Peyer's patch (tissue), 4 donors: ENCODE measurements at regions not wholly inside any gene's neighbourhood (a gene's known extent, or its start where the extent isn't known, plus 50 kb on each side); places are given as distances from the start of the nearest gene placed in this dataset.

ENCODE experiments used
- DNase-seq, 3 donors: peaks; one replicate each; pipeline ENCODE4 v3.0.0-alpha.2; 2017 to 2019
- H3K27ac ChIP-seq, 4 donors: fragments of 200-600 bp; sonication (generic); one replicate each; pipeline ENCODE4 v1.5.1; 2016 to 2019
- H3K27me3 ChIP-seq, 2 donors: fragments of 200-600 bp; sonication (generic); one replicate each; pipeline ENCODE4 v1.5.1; 2019
- H3K36me3 ChIP-seq, 3 donors: fragments of 200-600 bp; sonication (generic); one replicate each; pipeline ENCODE4 v1.5.1; 2016 to 2019
- H3K4me1 ChIP-seq, 4 donors: fragments of 200-600 bp; sonication (generic); one replicate each; pipeline ENCODE4 v1.5.1; 2016 to 2019
- H3K4me3 ChIP-seq, 4 donors: fragments of 200-600 bp; sonication (generic); 1 replicate in 3 of 4; 2 replicates in 1 of 4; pipeline ENCODE4 v1.5.1; 2016 to 2019; ENCODE audit warnings: mild to moderate bottlenecking in 1 of 4
- H3K9me3 ChIP-seq, 4 donors: fragments of 200-600 bp; sonication (generic); one replicate each; pipeline ENCODE4 v1.5.1; 2016 to 2019; ENCODE audit warnings: mild to moderate bottlenecking in 1 of 4
- CTCF ChIP-seq, 6 experiments: fragments of 450-650 bp in 4 of 6; fragments of 200-600 bp in 2 of 6; sonication (generic) in 1 of 6; IDR thresholded peaks; one replicate each; pipeline ENCODE4 v1.5.1; 2017 to 2019; ENCODE audit warnings: antibody characterized with exemption in 6 of 6, mild to moderate bottlenecking in 3 of 6, moderate library complexity in 1 of 6
- POLR2A ChIP-seq, 2 donors: fragments of 450-650 bp; IDR thresholded peaks; one replicate each; pipeline ENCODE4 v1.5.1; 2017; ENCODE audit warnings: antibody characterized with exemption in 2 of 2, mild to moderate bottlenecking in 2 of 2, moderate library complexity in 2 of 2

GRCh38 chr18:25423760-25424159, 71.8 kb upstream of the ZNF521 start:
- no peak for DNase-seq
- TF ChIP-seq CTCF (IDR thresholded peaks at IDR 0.05) (no peak), POLR2A (IDR thresholded peaks at IDR 0.05) (no peak)
- H3K4me3 ChIP-seq: no peak overlapping the region
- H3K4me1 ChIP-seq: no peaks in the 10 kb centered on the region
- no peak overlapping the region for H3K27ac ChIP-seq
- no peaks in the 10 kb centered on the region for H3K36me3 ChIP-seq
- H3K9me3 ChIP-seq: no peaks in the 10 kb centered on the region
- H3K27me3 ChIP-seq: no peaks in the 10 kb centered on the region

DNA sequence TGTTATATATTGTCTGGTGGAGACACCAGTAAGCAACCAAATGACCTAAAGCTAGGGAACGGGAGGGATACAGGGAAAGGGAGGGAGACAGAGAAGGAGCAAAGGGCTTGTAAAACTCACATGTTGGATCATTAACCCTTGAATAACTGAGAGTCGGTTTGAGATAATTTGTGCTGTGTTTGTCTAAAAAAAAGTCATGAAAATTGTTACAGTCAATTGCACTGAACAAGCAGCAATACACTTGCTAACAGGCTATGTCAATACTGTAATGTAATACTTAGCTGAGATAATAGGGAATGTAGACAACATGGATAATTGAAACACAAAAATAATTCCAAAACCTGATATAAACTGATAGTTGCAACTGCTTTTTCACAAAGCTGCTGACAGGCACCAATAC, 71.3 kb upstream of the ZNF521 start:
- Histone ChIP-seq H3K27me3 (no peaks in the 10 kb centered on the region), H3K36me3 (no peaks in the 10 kb centered on the region), H3K4me3 (no peak overlapping the region), H3K27ac (no peak overlapping the region), H3K9me3 (no peaks in the 10 kb centered on the region), H3K4me1 (no peaks in the 10 kb centered on the region)
- DNase-seq: no peak
- TF ChIP-seq CTCF (IDR thresholded peaks at IDR 0.05) (no peak), POLR2A (IDR thresholded peaks at IDR 0.05) (no peak)

DNA sequence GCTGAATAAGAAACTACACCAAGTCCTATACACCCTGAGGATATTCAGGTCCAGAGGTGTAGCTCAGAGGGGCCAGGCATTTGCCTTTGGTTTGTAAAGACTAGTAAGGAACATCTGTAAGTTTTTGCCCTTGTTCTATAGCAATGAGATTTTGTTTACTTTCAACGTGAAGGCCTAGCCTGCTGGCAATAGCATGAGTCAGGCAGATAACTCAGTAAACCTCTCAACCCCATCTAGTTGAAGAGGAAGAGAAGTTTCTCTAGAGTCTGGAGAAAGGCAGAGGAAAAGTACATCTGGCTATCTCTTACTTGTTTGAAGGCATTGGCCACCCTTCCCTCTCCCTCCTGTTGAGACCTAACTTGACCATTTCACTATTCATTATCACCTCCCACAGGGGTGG, 70.3 kb upstream of the ZNF521 start:
- H3K9me3 ChIP-seq: no peaks in the 10 kb centered on the region
- no peaks in the 10 kb centered on the region for H3K4me1 ChIP-seq
- H3K36me3 ChIP-seq: no peaks in the 10 kb centered on the region
- no peak overlapping the region for H3K4me3 ChIP-seq
- TF ChIP-seq POLR2A (IDR thresholded peaks at IDR 0.05): no peak
- TF ChIP-seq CTCF (IDR thresholded peaks at IDR 0.05): no peak
- no peak overlapping the region for H3K27ac ChIP-seq
- H3K27me3 ChIP-seq: no peaks in the 10 kb centered on the region
- DNase-seq: no peak

- Histone ChIP-seq H3K4me1 (no peaks in the 10 kb centered on the region), H3K4me3 (no peak overlapping the region), H3K36me3 (no peaks in the 10 kb centered on the region), H3K27ac (no peak overlapping the region), H3K9me3 (no peaks in the 10 kb centered on the region), H3K27me3 (no peaks in the 10 kb centered on the region)
- no peak for DNase-seq
- TF ChIP-seq POLR2A (IDR thresholded peaks at IDR 0.05) (no peak), CTCF (IDR thresholded peaks at IDR 0.05) (no peak)
These were observed 68.3 kb upstream of the ZNF521 start for GRCh38 chr18:25420077-25420825.

DNA sequence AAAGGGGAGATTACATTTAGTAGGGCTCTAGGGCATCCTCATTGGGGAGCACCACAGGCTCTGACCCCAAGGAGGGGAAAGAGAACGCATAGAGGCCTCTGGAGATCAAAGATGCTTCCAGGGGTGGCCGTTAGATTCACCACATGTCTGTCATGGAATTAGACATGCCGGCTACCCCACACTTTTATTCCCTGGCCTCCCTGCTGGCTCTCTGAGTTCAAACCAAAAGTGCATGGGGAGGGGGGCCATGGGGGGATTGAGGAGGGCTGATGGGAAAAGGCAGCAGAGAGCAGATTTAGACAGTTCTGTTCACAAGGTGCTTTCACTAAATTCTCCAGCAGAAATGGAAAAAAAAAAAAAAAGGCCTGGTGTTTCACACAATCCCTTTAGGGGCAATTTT, 64.4 kb upstream of the ZNF521 start:
- H3K27ac ChIP-seq: no peak overlapping the region
- H3K27me3 ChIP-seq: no peaks in the 10 kb centered on the region
- H3K36me3 ChIP-seq: no peaks in the 10 kb centered on the region
- no peaks in the 10 kb centered on the region for H3K4me1 ChIP-seq
- TF ChIP-seq POLR2A (IDR thresholded peaks at IDR 0.05) (no peak), CTCF (IDR thresholded peaks at IDR 0.05) (no peak)
- no peak overlapping the region for H3K4me3 ChIP-seq
- no peak for DNase-seq
- no peaks in the 10 kb centered on the region for H3K9me3 ChIP-seq

DNA sequence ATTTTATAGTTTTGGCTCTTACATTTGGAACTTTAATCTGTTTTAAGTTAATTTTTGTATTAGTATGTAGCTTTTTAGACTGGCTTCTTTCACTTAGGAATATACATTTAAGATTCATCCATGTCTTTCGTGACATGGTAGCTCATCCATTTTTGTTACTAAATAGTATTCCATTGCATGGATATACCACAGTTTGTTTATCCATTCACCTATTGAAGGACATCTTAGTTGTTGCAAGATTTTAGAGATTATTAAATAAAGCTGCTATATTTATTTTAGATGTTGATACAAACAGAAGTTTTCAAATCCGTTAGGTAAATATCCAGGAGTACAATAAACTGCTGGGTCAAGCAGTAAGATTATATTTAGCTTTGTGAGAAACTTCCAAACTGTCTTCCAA, 58.0 kb upstream of the ZNF521 start:
- no peak for TF ChIP-seq POLR2A (IDR thresholded peaks at IDR 0.05)
- TF ChIP-seq CTCF (IDR thresholded peaks at IDR 0.05): no peak
- no peaks in the 10 kb centered on the region for H3K27me3 ChIP-seq
- H3K4me1 ChIP-seq: no peaks in the 10 kb centered on the region
- no peak overlapping the region for H3K4me3 ChIP-seq
- no peak overlapping the region for H3K27ac ChIP-seq
- H3K36me3 ChIP-seq: no peaks in the 10 kb centered on the region
- DNase-seq: no peak
- H3K9me3 ChIP-seq: no peaks in the 10 kb centered on the region
